GM18873 (cell line): ENCODE measurements at regions not wholly inside any gene's neighbourhood (a gene's known extent, or its start where the extent isn't known, plus 50 kb on each side); places are given as distances from the start of the nearest gene placed in this dataset.
"Not testable (repeated sequence)": the region's sequence is repeated elsewhere in the genome, so short reads cannot be mapped to it uniquely, and the experiment has no call there.

Experiments used
- ATAC-seq: cut with Tn5 transposase; IDR thresholded peaks from one replicate; pipeline ENCODE4 v1.9.1; 2021; ENCODE audit warnings: mild to moderate bottlenecking, moderate library complexity, moderate number of reproducible peaks; ENCODE audit not compliant: unreplicated experiment, low FRiP score

- no peak for ATAC-seq
These were observed 173.3 kb upstream of the HMHB1 start for GRCh38 chr5:143638654-143639053.

GRCh38 chr5:143636931-143637528 is 174.9 kb upstream of the HMHB1 start:
- no peak for ATAC-seq

DNA sequence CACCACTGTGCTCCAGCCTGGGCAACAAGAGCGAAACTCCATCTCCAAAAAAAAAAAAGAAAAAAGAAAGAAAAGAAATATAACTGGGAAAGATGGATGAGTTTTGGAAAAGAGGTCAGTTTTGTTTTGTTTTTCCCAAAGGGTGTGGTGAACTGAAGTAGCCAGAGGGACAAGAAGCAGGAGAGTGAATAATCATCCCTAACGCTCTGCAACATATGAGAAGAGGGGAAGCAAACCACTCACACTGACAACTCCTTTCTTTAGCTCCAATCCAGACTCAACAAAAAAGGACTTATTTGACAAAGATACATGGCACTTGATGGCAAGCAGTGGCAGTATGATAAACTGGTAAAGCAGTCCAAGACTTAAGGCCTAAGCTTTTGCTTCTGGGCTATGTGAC is 176.1 kb upstream of the HMHB1 start:
- no peak for ATAC-seq

DNA sequence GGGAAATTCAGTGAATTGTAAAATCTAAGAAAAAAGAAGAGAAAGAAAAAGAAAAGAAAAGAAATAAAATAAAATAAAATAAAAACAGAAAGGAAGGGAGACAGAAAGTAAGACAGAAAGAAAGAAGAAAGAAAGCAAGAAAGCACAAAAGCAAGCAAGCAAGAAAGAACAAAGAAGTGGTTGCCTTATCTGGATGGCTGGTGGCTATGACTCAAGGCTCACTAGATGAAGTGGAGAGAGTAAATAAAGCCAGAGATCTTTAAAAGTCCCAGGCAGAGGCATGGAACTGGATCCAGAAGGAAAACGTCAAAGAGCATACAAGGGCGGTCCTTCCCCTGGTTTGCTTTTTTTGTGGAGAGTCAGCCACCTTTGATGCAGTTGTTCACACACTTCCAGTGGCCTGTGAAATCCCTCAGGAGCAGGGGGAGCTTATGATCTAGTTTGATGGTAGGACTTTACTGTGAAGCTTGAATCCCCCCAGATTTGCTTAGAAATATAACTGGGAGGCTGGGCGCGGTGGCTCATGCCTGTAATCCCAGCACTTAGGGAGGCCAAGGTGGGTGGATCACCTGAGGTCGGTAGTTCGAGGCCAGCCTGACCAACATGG is 176.7 kb upstream of the HMHB1 start:
- ATAC-seq: no peak

GRCh38 chr5:143634689-143635088 is 177.3 kb upstream of the HMHB1 start:
- no peak for ATAC-seq

DNA sequence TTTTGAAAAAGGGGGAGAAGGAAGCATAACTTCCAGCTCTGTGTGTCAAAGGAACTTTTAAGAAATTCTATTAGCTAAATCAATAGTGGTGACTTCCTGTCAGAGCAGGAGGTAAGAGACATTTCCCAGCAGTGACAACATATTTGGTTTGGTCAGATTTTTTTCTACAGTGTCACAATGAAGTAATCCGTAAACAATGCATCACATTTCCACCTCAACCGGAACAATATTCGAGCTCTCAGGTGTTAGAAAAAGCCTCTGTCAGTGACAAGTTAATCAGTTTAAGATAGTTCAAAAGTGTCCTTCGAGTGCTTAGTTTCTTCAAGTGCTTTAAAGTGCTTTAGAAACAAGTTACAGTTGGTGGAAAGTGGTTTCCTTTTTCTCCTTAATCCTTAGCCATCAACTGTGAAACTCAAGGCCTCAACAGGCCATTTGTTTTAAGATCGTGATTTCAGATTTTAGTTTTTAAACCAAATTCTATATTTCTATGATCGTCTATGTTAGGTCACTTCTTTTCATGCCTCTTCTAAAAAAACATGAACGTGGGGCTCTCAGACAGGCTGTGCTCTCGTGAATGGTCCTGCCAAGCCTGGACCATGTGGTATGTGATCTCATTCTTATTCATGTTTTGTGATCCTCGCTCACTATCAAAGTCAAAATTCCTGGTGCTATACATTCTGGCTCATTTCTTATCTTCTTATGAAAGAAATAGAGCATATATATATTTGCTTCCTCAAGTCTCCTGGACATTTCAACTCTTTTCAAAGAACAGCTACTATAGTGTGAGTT is 181.9 kb upstream of the HMHB1 start:
- ATAC-seq: no peak

DNA sequence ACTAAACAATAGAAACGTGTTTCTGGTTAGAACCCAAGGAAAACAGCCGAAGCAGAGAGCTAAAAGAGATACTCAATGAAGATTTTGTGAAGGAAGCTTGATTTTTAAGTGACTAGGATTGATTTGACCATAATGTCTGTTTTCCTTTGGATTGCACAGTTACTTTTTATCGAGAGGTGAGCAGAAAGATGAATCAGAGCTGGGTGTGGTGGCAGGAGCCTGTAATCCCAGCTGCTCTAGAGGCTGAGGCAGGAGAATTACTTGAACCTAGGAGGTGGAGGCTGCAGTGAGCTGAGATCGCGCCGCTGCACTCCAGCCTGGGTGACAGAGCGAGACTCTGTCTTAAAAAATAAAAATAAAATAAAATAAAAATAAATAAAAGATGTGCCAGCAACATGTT is 186.9 kb upstream of the HMHB1 start:
- ATAC-seq: not testable (repeated sequence)

DNA sequence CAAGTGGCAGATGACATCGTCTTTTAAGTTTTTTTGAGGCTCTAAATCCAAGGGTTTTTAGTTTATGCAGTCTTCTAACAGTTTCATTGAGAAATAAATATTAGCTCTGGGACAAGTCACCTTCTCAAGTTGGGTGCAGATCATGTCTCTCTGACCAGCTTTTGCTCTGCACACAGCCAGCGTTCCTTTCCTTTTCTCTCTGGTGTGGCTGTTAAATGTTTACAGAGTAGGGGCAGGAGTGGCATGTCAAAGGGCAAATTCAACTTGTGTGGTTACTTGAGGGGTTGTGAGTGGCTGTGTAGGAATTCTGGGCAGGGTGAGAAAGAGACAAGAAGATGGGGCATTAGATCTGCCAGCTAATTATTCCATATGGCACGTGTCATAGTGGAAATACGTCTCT is 187.5 kb upstream of the HMHB1 start:
- no peak for ATAC-seq

DNA sequence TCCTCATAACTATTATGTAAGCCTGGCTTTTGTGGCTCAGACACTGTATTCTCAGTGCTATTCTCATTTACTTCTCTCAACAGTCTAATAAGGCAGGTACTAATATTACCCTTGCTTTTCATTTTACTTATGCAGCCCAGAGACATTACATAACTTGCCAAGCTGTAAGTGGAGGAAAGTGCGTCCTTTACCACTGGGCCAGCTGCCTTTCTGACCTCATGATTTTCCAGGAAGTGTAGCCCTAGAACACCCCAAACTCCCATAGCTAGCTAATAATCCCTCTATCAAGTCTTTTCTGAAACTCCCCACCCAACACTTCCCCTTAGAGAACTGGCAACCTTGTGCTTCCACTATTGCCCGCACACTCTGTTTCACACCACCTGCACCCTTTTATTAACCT is 192.9 kb upstream of the HMHB1 start:
- no peak for ATAC-seq

DNA sequence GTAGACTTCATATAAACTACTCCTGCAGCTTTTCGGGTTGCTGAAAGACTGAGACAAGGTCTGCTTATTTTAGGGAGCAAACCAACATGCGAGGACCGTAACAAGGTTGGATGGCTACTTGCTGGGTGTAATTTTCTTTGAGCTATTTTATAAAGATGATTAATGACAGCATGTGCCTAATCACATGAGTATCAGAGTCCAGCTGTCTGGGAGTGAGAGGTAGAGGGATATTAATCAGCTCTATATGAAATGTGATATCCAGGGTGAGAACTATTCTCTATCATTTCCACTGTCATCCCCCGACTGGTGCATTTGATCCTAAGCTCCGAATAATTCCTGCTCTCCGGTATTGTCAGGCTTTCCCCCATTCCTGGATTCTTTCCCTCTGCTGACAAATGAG is 193.8 kb upstream of the HMHB1 start:
- no peak for ATAC-seq

- ATAC-seq: no peak
These were observed 197.1 kb upstream of the HMHB1 start for GRCh38 chr5:143614831-143615230.

DNA sequence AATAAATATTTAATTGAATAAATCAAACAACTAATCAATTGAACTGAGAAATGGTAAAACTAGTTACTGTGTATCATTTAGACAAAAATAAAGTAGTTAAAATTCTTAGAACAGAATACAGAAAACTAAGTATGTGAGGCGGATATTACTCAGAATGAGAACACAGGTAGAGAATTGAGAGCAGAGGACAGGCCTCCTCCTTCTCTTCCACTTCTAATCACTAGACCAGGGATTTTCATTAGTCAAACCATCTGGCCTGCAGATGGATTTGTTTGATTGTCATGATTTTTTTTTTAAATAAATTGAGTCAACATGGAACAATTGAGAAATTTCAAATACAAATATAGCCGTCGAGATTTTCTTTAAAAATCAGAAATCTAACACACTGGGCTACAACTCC is 198.6 kb upstream of the HMHB1 start:
- no peak for ATAC-seq

- no peak for ATAC-seq
These were observed 201.0 kb upstream of the HMHB1 start for GRCh38 chr5:143610946-143611345.

GRCh38 chr5:143606043-143606752 is 202.7 kb upstream of the NR3C1 start:
- ATAC-seq: peak; percentile 70

DNA sequence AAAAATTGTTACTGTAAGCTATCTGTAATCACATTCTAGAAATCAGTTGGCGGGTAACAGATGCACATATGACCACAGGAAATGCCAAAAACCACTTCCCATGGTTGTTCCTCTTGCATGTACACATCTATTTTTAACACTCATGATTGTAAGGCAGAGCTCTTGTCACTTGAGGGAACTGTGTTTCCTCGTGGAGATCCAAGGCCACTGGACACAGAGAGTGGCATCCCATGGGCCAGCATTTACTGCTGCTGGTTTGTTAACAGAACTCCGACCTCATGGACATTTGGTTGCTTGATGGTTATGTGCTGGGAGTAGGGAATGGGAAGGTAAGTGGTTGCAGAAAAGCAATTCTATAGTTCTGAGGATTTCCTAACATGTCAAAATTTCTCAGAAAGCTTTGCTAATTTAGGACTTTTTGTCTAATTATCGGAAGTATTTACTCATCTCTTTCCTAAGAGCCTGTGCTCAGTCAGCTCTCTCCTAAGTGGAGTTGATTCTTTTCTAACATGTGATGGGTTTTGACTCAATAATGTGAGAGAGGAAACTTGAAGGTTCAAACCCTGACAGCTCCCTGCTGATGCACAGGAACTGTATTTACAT is 202.0 kb upstream of the NR3C1 start:
- peak; percentile 50 for ATAC-seq

DNA sequence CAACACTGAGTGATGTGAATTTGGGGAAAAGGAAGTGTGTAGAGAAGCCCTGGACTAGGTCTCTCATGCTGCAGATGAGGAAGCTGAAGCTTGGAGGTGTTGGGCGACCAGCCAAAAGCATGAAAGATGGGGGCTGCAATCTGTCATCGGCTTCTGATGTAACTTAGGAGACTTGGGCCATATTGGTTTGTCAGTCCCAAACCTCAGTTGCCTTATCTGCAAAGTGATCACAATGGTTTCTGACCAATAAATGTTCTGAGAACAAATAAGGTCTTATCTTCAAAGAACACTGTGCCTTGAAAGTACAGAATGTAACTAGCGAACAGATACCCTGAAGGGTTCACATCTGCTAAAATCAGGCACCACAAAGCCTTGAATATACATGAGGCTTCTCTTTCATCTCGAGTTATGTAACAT is 198.4 kb upstream of the NR3C1 start:
- no peak for ATAC-seq

DNA sequence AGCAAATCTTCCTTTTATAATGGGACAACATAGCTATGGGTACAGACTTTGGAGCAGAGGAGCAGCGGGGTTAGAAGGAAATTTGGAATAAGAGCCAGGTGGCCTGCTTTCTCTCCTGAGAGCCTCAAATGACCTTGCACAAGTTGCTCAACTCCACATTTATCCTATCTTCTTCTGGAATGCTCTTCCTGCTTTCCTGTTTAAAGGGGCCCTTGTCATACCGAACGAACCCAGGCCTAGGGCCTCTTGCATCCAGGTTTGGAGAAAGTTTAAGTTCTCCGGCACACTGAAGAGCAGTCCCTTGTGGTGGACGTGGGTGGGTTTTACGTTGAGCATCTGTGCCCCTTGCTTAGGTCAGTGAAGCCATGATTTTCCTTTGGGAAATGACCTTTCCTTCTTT is 197.9 kb upstream of the NR3C1 start:
- ATAC-seq: no peak

- no peak for ATAC-seq
These were observed 197.1 kb upstream of the NR3C1 start for GRCh38 chr5:143600396-143601075.

- ATAC-seq: no peak
These were observed 196.0 kb upstream of the NR3C1 start for GRCh38 chr5:143599474-143599873.

GRCh38 chr5:143596824-143597223 is 193.3 kb upstream of the NR3C1 start:
- no peak for ATAC-seq
